DND-41 (cell line): ENCODE measurements at regions not wholly inside any gene's neighbourhood (a gene's known extent, or its start where the extent isn't known, plus 50 kb on each side); places are given as distances from the start of the nearest gene placed in this dataset.

ENCODE experiments used
- ATAC-seq: fragments of 200-7000 bp; cut with Tn5 transposase; 3 replicates; pipeline ENCODE4 v1.9.1; 2021; ENCODE audit warnings: low read depth; ENCODE audit not compliant: insufficient read depth
- DNase-seq: peaks from one replicate; pipeline ENCODE4 v3.0.0-alpha.2; 2020
- H2AFZ ChIP-seq: 2 replicates; pipeline ENCODE4 v1.6.0; 2012; ENCODE audit warnings: low read depth, low read length
- H3K27ac ChIP-seq: 2 replicates; pipeline ENCODE4 v1.5.1; 2012; ENCODE audit warnings: low read length, inconsistent platforms
- H3K27me3 ChIP-seq: fragments of 200-600 bp; sonication (generic); 2 replicates; pipeline ENCODE4 v1.6.0; 2012; ENCODE audit warnings: low read length, mild to moderate bottlenecking, inconsistent platforms; ENCODE audit not compliant: insufficient read depth, poor library complexity
- H3K36me3 ChIP-seq: 2 replicates; pipeline ENCODE4 v1.5.1; 2012; ENCODE audit warnings: low read length, inconsistent platforms; ENCODE audit not compliant: insufficient read depth
- H3K4me1 ChIP-seq: 2 replicates; pipeline ENCODE4 v1.5.1; 2012; ENCODE audit warnings: mild to moderate bottlenecking, low read length; ENCODE audit not compliant: insufficient read depth
- H3K4me2 ChIP-seq: 2 replicates; pipeline ENCODE4 v1.6.0; 2012; ENCODE audit warnings: mild to moderate bottlenecking, moderate library complexity, low read length, inconsistent platforms; ENCODE audit not compliant: insufficient read depth
- H3K4me3 ChIP-seq, 2 experiments: fragments of 200-600 bp in 1 of 2; shearing (Covaris generic) in 1 of 2; 2 replicates each; pipeline ENCODE4 v1.5.1; 2012 to 2016; ENCODE audit warnings: inconsistent platforms in 2 of 2, low read length in 2 of 2, mild to moderate bottlenecking in 2 of 2, low read depth in 1 of 2, moderate library complexity in 1 of 2
- H3K79me2 ChIP-seq: 2 replicates; pipeline ENCODE4 v1.6.0; 2012; ENCODE audit warnings: low read length, inconsistent platforms; ENCODE audit not compliant: insufficient read depth
- H3K9ac ChIP-seq: 2 replicates; pipeline ENCODE4 v1.6.0; 2012; ENCODE audit warnings: low read depth, mild to moderate bottlenecking, inconsistent platforms, low read length, moderate library complexity
- H3K9me3 ChIP-seq: 2 replicates; pipeline ENCODE4 v1.5.1; 2012; ENCODE audit warnings: low read length, moderate library complexity, mild to moderate bottlenecking, inconsistent platforms; ENCODE audit not compliant: insufficient read depth, severe bottlenecking
- H4K20me1 ChIP-seq: 2 replicates; pipeline ENCODE4 v1.6.0; 2012; ENCODE audit warnings: low read length; ENCODE audit not compliant: insufficient read depth
- EZH2 ChIP-seq: IDR thresholded peaks from 3 replicates; pipeline ENCODE4 v1.6.1; 2012; ENCODE audit warnings: borderline replicate concordance, low read depth, mild to moderate bottlenecking, moderate library complexity, low read length, inconsistent platforms; ENCODE audit not compliant: severe bottlenecking
- TF ChIP-seq, protein P1 (sequence below): IDR thresholded peaks from 2 replicates; pipeline ENCODE4 v1.5.1; 2012; ENCODE audit warnings: borderline replicate concordance, low read length, moderate library complexity, mild to moderate bottlenecking; ENCODE audit not compliant: poor library complexity, severe bottlenecking; ENCODE audit errors: extremely low read depth

DNA sequence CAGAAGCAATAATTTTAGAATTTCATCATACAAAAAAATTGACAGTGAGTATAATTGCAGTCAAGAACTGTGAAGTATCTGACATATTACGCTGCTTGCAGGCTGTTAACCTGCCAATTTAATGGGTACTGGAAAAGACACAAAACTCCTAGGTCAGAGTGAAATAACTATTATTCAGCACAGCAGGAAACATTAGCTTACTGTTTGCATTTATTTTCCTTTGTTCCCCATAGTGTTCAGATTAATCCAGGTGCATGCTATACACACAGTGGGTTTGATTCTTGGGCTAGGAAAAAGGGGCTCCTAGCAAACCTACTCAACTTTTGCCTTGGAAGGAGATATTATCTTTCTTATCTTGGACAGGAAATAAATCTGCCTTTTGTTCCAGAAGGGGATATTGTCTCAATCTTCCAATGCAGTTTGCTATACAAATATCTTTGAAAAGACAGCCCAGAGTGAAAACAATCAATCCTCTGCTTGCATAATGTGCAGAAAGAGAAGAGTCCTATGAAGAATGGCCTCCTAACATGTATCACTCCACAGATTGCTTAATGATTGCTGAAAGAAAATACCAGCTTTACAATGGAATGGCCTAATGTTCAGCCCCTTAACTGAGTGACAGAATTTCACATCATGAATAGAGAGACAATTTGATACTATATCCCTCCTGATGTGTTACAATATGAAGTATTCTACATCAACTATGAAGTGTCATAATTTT lies 443.4 kb downstream of the TBC1D4 start:
- Histone ChIP-seq H3K9me3 (peaks cover 5% of the 10 kb centered on the region), H3K27ac (no peak overlapping the region), H3K4me3 (no peak overlapping the region), H2AFZ (no peak overlapping the region), H3K27me3 (no peaks in the 10 kb centered on the region), H3K4me1 (no peaks in the 10 kb centered on the region), H4K20me1 (no peaks in the 10 kb centered on the region), H3K9ac (no peak overlapping the region), H3K4me2 (no peak overlapping the region), H3K79me2 (no peaks in the 10 kb centered on the region), H3K36me3 (no peaks in the 10 kb centered on the region)
- TF ChIP-seq, protein P1, sequence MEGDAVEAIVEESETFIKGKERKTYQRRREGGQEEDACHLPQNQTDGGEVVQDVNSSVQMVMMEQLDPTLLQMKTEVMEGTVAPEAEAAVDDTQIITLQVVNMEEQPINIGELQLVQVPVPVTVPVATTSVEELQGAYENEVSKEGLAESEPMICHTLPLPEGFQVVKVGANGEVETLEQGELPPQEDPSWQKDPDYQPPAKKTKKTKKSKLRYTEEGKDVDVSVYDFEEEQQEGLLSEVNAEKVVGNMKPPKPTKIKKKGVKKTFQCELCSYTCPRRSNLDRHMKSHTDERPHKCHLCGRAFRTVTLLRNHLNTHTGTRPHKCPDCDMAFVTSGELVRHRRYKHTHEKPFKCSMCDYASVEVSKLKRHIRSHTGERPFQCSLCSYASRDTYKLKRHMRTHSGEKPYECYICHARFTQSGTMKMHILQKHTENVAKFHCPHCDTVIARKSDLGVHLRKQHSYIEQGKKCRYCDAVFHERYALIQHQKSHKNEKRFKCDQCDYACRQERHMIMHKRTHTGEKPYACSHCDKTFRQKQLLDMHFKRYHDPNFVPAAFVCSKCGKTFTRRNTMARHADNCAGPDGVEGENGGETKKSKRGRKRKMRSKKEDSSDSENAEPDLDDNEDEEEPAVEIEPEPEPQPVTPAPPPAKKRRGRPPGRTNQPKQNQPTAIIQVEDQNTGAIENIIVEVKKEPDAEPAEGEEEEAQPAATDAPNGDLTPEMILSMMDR: no peak
- no peak for TF ChIP-seq EZH2
- ATAC-seq (no peak), DNase-seq (no peak)

DNA sequence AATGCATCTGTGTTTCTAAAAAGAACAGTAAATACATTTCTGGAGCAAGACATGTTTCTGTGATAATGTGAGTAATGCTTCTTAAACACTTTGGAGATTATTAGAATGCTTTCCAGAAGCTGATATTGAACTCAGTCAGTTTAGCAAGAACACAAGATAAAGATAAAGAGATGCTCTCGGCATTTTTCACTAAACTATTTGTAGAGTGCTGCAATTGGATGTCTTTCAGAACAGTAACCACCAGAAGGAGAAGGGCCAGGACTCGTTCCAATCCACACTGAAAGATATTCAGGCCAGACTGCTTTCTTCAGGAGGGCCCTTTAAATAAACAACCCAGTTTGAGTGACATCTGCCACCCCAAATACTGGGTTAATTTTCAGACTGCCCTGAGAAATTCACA lies 456.0 kb downstream of the TBC1D4 start:
- H3K4me3 ChIP-seq: no peak overlapping the region
- no peaks in the 10 kb centered on the region for H3K4me1 ChIP-seq
- H3K9ac ChIP-seq: no peak overlapping the region
- peaks cover 5% of the 10 kb centered on the region for H3K27me3 ChIP-seq
- no peak for ATAC-seq
- H3K27ac ChIP-seq: no peak overlapping the region
- H3K4me2 ChIP-seq: no peak overlapping the region
- DNase-seq: no peak
- no peaks in the 10 kb centered on the region for H3K79me2 ChIP-seq
- H4K20me1 ChIP-seq: no peaks in the 10 kb centered on the region
- H3K36me3 ChIP-seq: no peaks in the 10 kb centered on the region
- no peak for TF ChIP-seq EZH2
- TF ChIP-seq, protein P1: no peak
- no peak overlapping the region for H2AFZ ChIP-seq
- no peaks in the 10 kb centered on the region for H3K9me3 ChIP-seq

DNA sequence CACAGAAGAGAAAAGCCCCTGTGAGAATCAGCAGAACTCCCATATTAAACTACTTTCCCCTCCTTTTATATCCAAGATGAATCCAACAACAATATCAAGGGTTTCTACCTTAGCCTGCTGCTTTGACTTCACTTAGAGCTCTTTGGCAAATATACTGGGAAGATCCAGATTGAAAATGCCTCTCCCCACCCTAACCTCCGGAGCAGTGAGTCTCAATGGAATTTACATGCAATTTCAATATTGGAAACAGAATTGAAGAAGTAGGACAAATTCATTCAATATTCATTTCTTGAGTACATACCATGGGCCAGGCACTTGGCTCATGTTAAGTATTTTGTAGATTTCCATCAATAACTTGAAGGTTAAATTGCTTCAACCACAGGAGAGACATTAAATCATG lies 457.4 kb downstream of the TBC1D4 start:
- H4K20me1 ChIP-seq: no peaks in the 10 kb centered on the region
- H3K79me2 ChIP-seq: no peaks in the 10 kb centered on the region
- no peak overlapping the region for H3K27ac ChIP-seq
- DNase-seq: no peak
- TF ChIP-seq, protein P1: no peak
- no peak for TF ChIP-seq EZH2
- H3K4me1 ChIP-seq: no peaks in the 10 kb centered on the region
- no peak for ATAC-seq
- H3K27me3 ChIP-seq: peaks cover 5% of the 10 kb centered on the region
- no peak overlapping the region for H2AFZ ChIP-seq
- no peak overlapping the region for H3K4me2 ChIP-seq
- no peak overlapping the region for H3K9ac ChIP-seq
- no peak overlapping the region for H3K4me3 ChIP-seq
- no peaks in the 10 kb centered on the region for H3K36me3 ChIP-seq
- no peaks in the 10 kb centered on the region for H3K9me3 ChIP-seq
